Right atrium auricular region (tissue), 2 donors: ENCODE measurements at regions not wholly inside any gene's neighbourhood (a gene's known extent, or its start where the extent isn't known, plus 50 kb on each side); places are given as distances from the start of the nearest gene placed in this dataset.

ENCODE experiments used
- DNase-seq: peaks from one replicate; pipeline ENCODE4 v3.0.0-alpha.2; 2019; ENCODE audit warnings: low spot score
- H3K27ac ChIP-seq, 2 donors: fragments of 200-600 bp; sonication (generic); 1 replicate in 1 of 2; 2 replicates in 1 of 2; pipeline ENCODE4 v1.5.1; 2016 to 2019
- H3K27me3 ChIP-seq, 2 donors: fragments of 200-600 bp; sonication (generic); one replicate each; pipeline versions ENCODE4 v1.5.1 to v1.6.0; 2017 to 2019
- H3K36me3 ChIP-seq: fragments of 200-600 bp; sonication (generic); one replicate; pipeline ENCODE4 v1.5.1; 2016
- H3K4me1 ChIP-seq, 2 donors: fragments of 200-600 bp; sonication (generic); one replicate each; pipeline versions ENCODE4 v1.5.1 to v1.6.0; 2017 to 2019
- H3K4me3 ChIP-seq, 2 donors: fragments of 200-600 bp; sonication (generic); 1 replicate in 1 of 2; 2 replicates in 1 of 2; pipeline ENCODE4 v1.5.1; 2017 to 2019; ENCODE audit warnings: mild to moderate bottlenecking in 1 of 2, moderate library complexity in 1 of 2
- H3K9me3 ChIP-seq, 2 donors: fragments of 200-600 bp; sonication (generic); one replicate each; pipeline ENCODE4 v1.5.1; 2019
- CTCF ChIP-seq, 2 donors: fragments of 200-600 bp; sonication (generic); IDR thresholded peaks; one replicate each; pipeline ENCODE4 v1.5.1; 2019; ENCODE audit warnings: antibody characterized with exemption in 2 of 2

GRCh38 chr11:121749691-121750090, 296.9 kb upstream of the SORL1-AS1 start:
- TF ChIP-seq CTCF (IDR thresholded peaks at IDR 0.05), result no peak
- H3K27ac ChIP-seq, result no peak overlapping the region
- no peaks in the 10 kb centered on the region for H3K36me3 ChIP-seq
- peaks cover 0 to 7% of the 10 kb centered on the region in 2 donors for H3K4me1 ChIP-seq
- DNase-seq, result no peak
- no peaks in the 10 kb centered on the region for H3K27me3 ChIP-seq
- no peaks in the 10 kb centered on the region for H3K9me3 ChIP-seq
- no peak overlapping the region for H3K4me3 ChIP-seq

DNA sequence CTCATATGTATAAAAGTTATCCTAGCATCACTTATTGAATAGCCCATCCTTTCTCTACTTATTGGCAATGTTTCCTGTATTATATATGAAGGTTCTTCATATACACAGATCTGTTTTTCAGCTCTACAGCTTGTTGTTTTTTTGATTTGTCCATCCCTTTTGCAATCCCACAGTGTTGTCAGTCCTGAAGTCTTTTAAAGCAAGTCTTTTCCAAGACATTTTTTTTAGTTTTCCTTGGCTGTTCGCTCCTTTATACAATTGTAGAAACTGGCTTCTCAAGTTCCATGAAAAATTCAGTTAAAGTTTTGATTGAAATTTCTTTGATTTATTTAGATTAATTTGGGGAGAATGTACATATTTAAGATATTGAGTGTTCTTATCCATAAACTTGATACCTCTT, 295.3 kb upstream of the SORL1-AS1 start:
- no peak for DNase-seq
- no peak overlapping the region for H3K27ac ChIP-seq
- H3K27me3 ChIP-seq, result no peaks in the 10 kb centered on the region
- no peak for TF ChIP-seq CTCF (IDR thresholded peaks at IDR 0.05)
- no peaks in the 10 kb centered on the region for H3K4me1 ChIP-seq
- no peaks in the 10 kb centered on the region for H3K36me3 ChIP-seq
- H3K9me3 ChIP-seq, result peaks cover 0 to 12% of the 10 kb centered on the region in 2 donors
- H3K4me3 ChIP-seq, result no peak overlapping the region

GRCh38 chr11:121743285-121743684, 290.5 kb upstream of the SORL1-AS1 start:
- Histone ChIP-seq H3K4me3 (no peak overlapping the region), H3K9me3 (peaks cover 0 to 12% of the 10 kb centered on the region in 2 donors), H3K36me3 (no peaks in the 10 kb centered on the region), H3K4me1 (peaks cover 0 to 18% of the 10 kb centered on the region in 2 donors), H3K27ac (peak overlapping the region; percentile 72 to 88), H3K27me3 (no peaks in the 10 kb centered on the region)
- no peak for TF ChIP-seq CTCF (IDR thresholded peaks at IDR 0.05)
- DNase-seq, result no peak

GRCh38 chr11:121741761-121742361, 289.1 kb upstream of the SORL1-AS1 start:
- Histone ChIP-seq H3K4me1 (peaks cover 0 to 18% of the 10 kb centered on the region in 2 donors), H3K4me3 (no peak overlapping the region), H3K27ac (peak overlapping the region; percentile 72 to 88), H3K9me3 (peaks cover 0 to 12% of the 10 kb centered on the region in 2 donors), H3K36me3 (no peaks in the 10 kb centered on the region), H3K27me3 (no peaks in the 10 kb centered on the region)
- DNase-seq, result peak; percentile 91
- no peak for TF ChIP-seq CTCF (IDR thresholded peaks at IDR 0.05)

GRCh38 chr11:121741351-121741760, 288.6 kb upstream of the SORL1-AS1 start:
- Histone ChIP-seq H3K27me3 (no peaks in the 10 kb centered on the region), H3K4me1 (peaks cover 0 to 18% of the 10 kb centered on the region in 2 donors), H3K36me3 (no peaks in the 10 kb centered on the region), H3K9me3 (peaks cover 0 to 12% of the 10 kb centered on the region in 2 donors), H3K4me3 (no peak overlapping the region), H3K27ac (peak overlapping the region; percentile 72 to 88)
- DNase-seq, result no peak
- TF ChIP-seq CTCF (IDR thresholded peaks at IDR 0.05), result no peak

DNA sequence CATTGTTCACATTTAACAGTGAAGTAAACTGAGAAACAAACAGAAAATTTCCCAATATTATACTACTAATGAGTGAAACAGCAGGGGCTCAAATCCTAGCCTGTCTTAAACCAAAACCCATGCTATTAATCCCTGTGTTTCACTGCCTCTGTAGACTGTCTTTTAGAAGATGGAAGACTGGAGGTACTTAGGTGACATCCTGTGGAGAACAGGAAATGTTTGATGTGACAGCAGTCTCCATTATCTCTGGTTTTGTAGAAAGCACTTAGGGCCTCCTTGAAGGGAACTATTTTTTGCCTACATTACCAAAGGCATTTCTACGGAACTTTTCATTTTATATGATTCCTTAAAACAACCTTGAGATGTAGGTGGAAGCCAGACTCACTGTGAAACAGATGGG, 288.1 kb upstream of the SORL1-AS1 start:
- peaks cover 0 to 18% of the 10 kb centered on the region in 2 donors for H3K4me1 ChIP-seq
- H3K27me3 ChIP-seq, result no peaks in the 10 kb centered on the region
- H3K27ac ChIP-seq, result peak overlapping the region; percentile 72 to 88
- no peak for TF ChIP-seq CTCF (IDR thresholded peaks at IDR 0.05)
- H3K36me3 ChIP-seq, result no peaks in the 10 kb centered on the region
- H3K4me3 ChIP-seq, result no peak overlapping the region
- no peak for DNase-seq
- H3K9me3 ChIP-seq, result peaks cover 0 to 12% of the 10 kb centered on the region in 2 donors
